ENCODE measurements at regions not wholly inside any gene's neighbourhood (a gene's known extent, or its start where the extent isn't known, plus 50 kb on each side); places are given as distances from the start of the nearest gene placed in this dataset.
"Not testable (repeated sequence)": the region's sequence is repeated elsewhere in the genome, so short reads cannot be mapped to it uniquely, and the experiment has no call there.

- TF ChIP-seq E2F6 (IDR thresholded peaks at IDR 0.05; ENCODE audit: borderline replicate concordance in 1 of 2, extremely low read depth in 1 of 2, insufficient read depth in 1 of 2, insufficient read length in 1 of 2, low read depth in 1 of 2, low read length in 1 of 2, poor library complexity in 1 of 2, severe bottlenecking in 1 of 2) (no peak), ZNF282 (CRISPR knock-in tag; IDR thresholded peaks at IDR 0.05) (no peak), E2F1 (CRISPR knock-in tag; IDR thresholded peaks at IDR 0.05) (no peak), CBX2 (IDR thresholded peaks at IDR 0.05; ENCODE audit: insufficient read depth, low read length, poor library complexity, severe bottlenecking) (no peak), USF1 (CRISPR knock-in tag; IDR thresholded peaks at IDR 0.05) (no peak), MAX (CRISPR knock-in tag; IDR thresholded peaks at IDR 0.05) (no peak), ZNF75A (CRISPR knock-in tag; IDR thresholded peaks at IDR 0.05) (no peak), PHTF2 (CRISPR knock-in tag; IDR thresholded peaks at IDR 0.05) (no peak), ZBTB33 (CRISPR knock-in tag; IDR thresholded peaks at IDR 0.05) (no peak)
These were observed 531.6 kb upstream of the HS3ST5 start (continued) for GRCh38 chr6:114874410-114874809.

- BruUV-seq (replicated peaks); H3K9ac ChIP-seq (ENCODE audit: insufficient read depth in 1 of 2, low read depth in 2 of 2, low read length in 2 of 2); H3K36me3 ChIP-seq (ENCODE audit: control insufficient read depth, insufficient read depth, low read length); CTCF ChIA-PET (ENCODE audit: low intra/inter-chr PET ratio); in situ Hi-C loops (cut with MboI); FAIRE-seq; H3K4me3 ChIP-seq; POLR2A ChIA-PET; intact Hi-C loops (cut with micrococcal nuclease); H3K9me3 ChIP-seq (replicated peaks; ENCODE audit: control insufficient read depth, insufficient read depth, low read depth, low read length); H3K9me1 ChIP-seq (ENCODE audit: control insufficient read depth, insufficient read depth, low read length); H3K4me2 ChIP-seq (ENCODE audit: insufficient read depth, low read length); H3K4me1 ChIP-seq (replicated peaks in 1 of 2; ENCODE audit: control insufficient read depth in 2 of 2, insufficient read depth in 2 of 2, low read length in 2 of 2); DNase-seq (ENCODE audit: extremely low read depth in 1 of 4, low spot score in 3 of 4); ATAC-seq; H4K20me1 ChIP-seq (replicated peaks; ENCODE audit: control insufficient read depth, insufficient read depth, low read length); H3K27ac ChIP-seq (ENCODE audit: extremely low read depth, low read depth, low read length); H2AFZ ChIP-seq (ENCODE audit: low read depth, low read length); H3K27me3 ChIP-seq (ENCODE audit: control insufficient read depth in 2 of 2, insufficient read depth in 2 of 2, low read length in 2 of 2); H3K79me2 ChIP-seq (ENCODE audit: control insufficient read depth, insufficient read depth, low read length): not testable (repeated sequence)
- under 1% methylated on average over 11 of the region's 14 CpGs for WGBS (ENCODE audit: insufficient coverage, low coverage, missing lambda C conversion rate)
These were observed 522.7 kb upstream of the HS3ST5 start for GRCh38 chr6:114865506-114865905.

Data from K562 (cell line).